ENCODE measurements at regions not wholly inside any gene's neighbourhood (a gene's known extent, or its start where the extent isn't known, plus 50 kb on each side); places are given as distances from the start of the nearest gene placed in this dataset.

GRCh38 chr3:102176333-102177050, 258.3 kb upstream of the ZPLD1 start:
- in situ Hi-C loops (cut with HindIII; ENCODE audit: low sequenced_read_pairs): no loop called here

- in situ Hi-C loops (cut with HindIII; ENCODE audit: low sequenced_read_pairs): no loop called here
Measured at GRCh38 chr3:102177075-102177755, 257.6 kb upstream of the ZPLD1 start.

- in situ Hi-C loops (cut with HindIII; ENCODE audit: low sequenced_read_pairs): no loop called here
Measured at GRCh38 chr3:102178817-102179216, 256.0 kb upstream of the ZPLD1 start.

- in situ Hi-C loops (cut with HindIII; ENCODE audit: low sequenced_read_pairs): no loop called here
Measured at GRCh38 chr3:102179326-102180177, 255.3 kb upstream of the ZPLD1 start.

- in situ Hi-C loops (cut with HindIII; ENCODE audit: low sequenced_read_pairs): no loop called here
Measured at GRCh38 chr3:102180280-102180931, 254.4 kb upstream of the ZPLD1 start.

GRCh38 chr3:102181175-102181920, 253.5 kb upstream of the ZPLD1 start:
- in situ Hi-C loops (cut with HindIII; ENCODE audit: low sequenced_read_pairs): no loop called here

GRCh38 chr3:102182162-102182561, 252.7 kb upstream of the ZPLD1 start:
- in situ Hi-C loops (cut with HindIII; ENCODE audit: low sequenced_read_pairs): no loop called here

GRCh38 chr3:102183186-102183585, 251.6 kb upstream of the ZPLD1 start:
- in situ Hi-C loops (cut with HindIII; ENCODE audit: low sequenced_read_pairs): no loop called here

GRCh38 chr3:102183623-102184022, 251.2 kb upstream of the ZPLD1 start:
- in situ Hi-C loops (cut with HindIII; ENCODE audit: low sequenced_read_pairs): no loop called here

GRCh38 chr3:102189541-102189940, 245.3 kb upstream of the ZPLD1 start:
- in situ Hi-C loops (cut with HindIII; ENCODE audit: low sequenced_read_pairs): no loop called here

- in situ Hi-C loops (cut with HindIII; ENCODE audit: low sequenced_read_pairs): no loop called here
Measured at GRCh38 chr3:102189956-102190723, 244.7 kb upstream of the ZPLD1 start.

GRCh38 chr3:102192575-102192974, 242.2 kb upstream of the ZPLD1 start:
- in situ Hi-C loops (cut with HindIII; ENCODE audit: low sequenced_read_pairs): no loop called here

GRCh38 chr3:102193255-102193654, 241.6 kb upstream of the ZPLD1 start:
- in situ Hi-C loops (cut with HindIII; ENCODE audit: low sequenced_read_pairs): no loop called here

GRCh38 chr3:102194001-102194400, 240.8 kb upstream of the ZPLD1 start:
- in situ Hi-C loops (cut with HindIII; ENCODE audit: low sequenced_read_pairs): no loop called here

GRCh38 chr3:102194760-102195159, 240.1 kb upstream of the ZPLD1 start:
- in situ Hi-C loops (cut with HindIII; ENCODE audit: low sequenced_read_pairs): no loop called here

- in situ Hi-C loops (cut with HindIII; ENCODE audit: low sequenced_read_pairs): no loop called here
Measured at GRCh38 chr3:102195198-102195948, 239.4 kb upstream of the ZPLD1 start.

- in situ Hi-C loops (cut with HindIII; ENCODE audit: low sequenced_read_pairs): no loop called here
Measured at GRCh38 chr3:102200126-102200525, 234.7 kb upstream of the ZPLD1 start.

GRCh38 chr3:102200560-102200959, 234.3 kb upstream of the ZPLD1 start:
- in situ Hi-C loops (cut with HindIII; ENCODE audit: low sequenced_read_pairs): no loop called here

- in situ Hi-C loops (cut with HindIII; ENCODE audit: low sequenced_read_pairs): no loop called here
Measured at GRCh38 chr3:102205647-102206046, 229.2 kb upstream of the ZPLD1 start.

Measured in DLD1 (cell line).